Esophagus (tissue), 2 donors: ENCODE measurements at regions not wholly inside any gene's neighbourhood (a gene's known extent, or its start where the extent isn't known, plus 50 kb on each side); places are given as distances from the start of the nearest gene placed in this dataset.

Experiments
- H3K27ac ChIP-seq, 2 donors: one replicate each; pipeline ENCODE4 v1.5.1; 2013; ENCODE audit warnings: low read depth in 2 of 2, mild to moderate bottlenecking in 2 of 2, inconsistent platforms in 1 of 2, low read length in 1 of 2, moderate library complexity in 1 of 2
- H3K27me3 ChIP-seq, 2 donors: one replicate each; pipeline ENCODE4 v1.6.1; 2013; ENCODE audit warnings: low read length in 2 of 2, control low read depth in 1 of 2, mild to moderate bottlenecking in 1 of 2; ENCODE audit not compliant: insufficient read depth in 2 of 2, control insufficient read depth in 1 of 2
- H3K36me3 ChIP-seq, 2 donors: one replicate each; pipeline ENCODE4 v1.6.1; 2013; ENCODE audit warnings: low read length in 1 of 2; ENCODE audit not compliant: control insufficient read depth in 2 of 2, insufficient read depth in 2 of 2
- H3K4me1 ChIP-seq, 2 donors: one replicate each; pipeline ENCODE4 v1.6.1; 2013; ENCODE audit warnings: low read length in 1 of 2; ENCODE audit not compliant: control insufficient read depth in 2 of 2, insufficient read depth in 2 of 2
- H3K4me3 ChIP-seq, 2 donors: one replicate each; pipeline ENCODE4 v1.5.1; 2013; ENCODE audit warnings: low read length in 2 of 2, mild to moderate bottlenecking in 2 of 2, low read depth in 1 of 2, moderate library complexity in 1 of 2
- H3K9me3 ChIP-seq, 2 donors: one replicate each; pipeline ENCODE4 v1.6.1; 2013; ENCODE audit warnings: mild to moderate bottlenecking in 2 of 2, low read depth in 1 of 2, low read length in 1 of 2, moderate library complexity in 1 of 2; ENCODE audit not compliant: control insufficient read depth in 2 of 2, insufficient read depth in 1 of 2
- WGBS, 2 donors: extraction: QIAGEN DNeasy Blood & Tissue Kit; methylation state at CpG; one replicate each; pipeline ENCODE4 v1.1.7; 2013; 5-methylcytosine and 5-hydroxymethylcytosine counted together
- donor health status: healthy with polysubstance abuse.
- donor health status: Bipolar disorder and iron deficiency.

DNA sequence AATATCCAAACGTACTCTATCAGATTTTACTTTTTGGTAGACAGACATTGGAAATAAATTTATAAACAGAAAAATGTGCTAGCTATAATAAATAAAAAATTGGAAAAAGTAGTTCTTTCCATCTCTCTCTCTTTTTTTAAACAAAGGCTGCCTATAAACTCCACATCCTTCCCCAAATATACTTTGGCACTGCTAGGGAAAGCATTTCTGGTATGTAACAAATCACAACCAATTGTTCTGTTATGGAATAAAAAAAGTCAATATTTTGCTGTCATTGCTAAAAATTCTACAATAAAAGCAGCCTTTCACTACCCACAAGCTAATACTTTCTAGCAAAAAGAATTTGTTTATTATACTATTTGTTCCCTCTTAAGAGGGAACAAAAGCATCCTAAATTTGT lies 169.2 kb upstream of the TARS1 start:
- Histone ChIP-seq H3K4me1 (no peaks in the 10 kb centered on the region), H3K4me3 (no peak overlapping the region), H3K9me3 (no peaks in the 10 kb centered on the region), H3K27me3 (no peaks in the 10 kb centered on the region), H3K36me3 (no peaks in the 10 kb centered on the region), H3K27ac (no peak overlapping the region)
- WGBS, 2 donors = 59 to 68% methylated on average over 1 of the region's 1 CpG

DNA sequence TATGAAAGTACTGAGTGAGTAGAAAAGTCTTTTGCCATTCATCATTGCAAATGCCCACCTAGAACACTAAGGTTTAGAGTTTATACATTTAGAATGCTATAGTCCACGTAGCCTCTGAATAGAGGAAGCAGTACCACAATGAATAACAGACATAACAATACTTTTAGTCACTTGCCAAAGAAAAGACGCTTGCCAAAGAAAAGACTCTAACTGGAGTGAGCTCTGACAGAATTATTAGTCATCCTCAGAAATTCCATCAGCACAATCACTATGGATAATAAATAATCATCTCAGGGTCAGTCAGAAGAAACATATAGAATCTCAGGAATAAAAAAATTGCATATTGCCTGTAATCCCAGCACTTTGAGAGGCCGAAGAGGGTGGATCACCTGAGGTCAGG lies 168.5 kb upstream of the TARS1 start:
- Histone ChIP-seq H3K36me3 (no peaks in the 10 kb centered on the region), H3K4me3 (no peak overlapping the region), H3K4me1 (no peaks in the 10 kb centered on the region), H3K9me3 (no peaks in the 10 kb centered on the region), H3K27me3 (no peaks in the 10 kb centered on the region), H3K27ac (no peak overlapping the region)
- 37 to 55% methylated on average over 3 of the region's 3 CpGs for whole genome bisulfite sequencing, 2 donors

DNA sequence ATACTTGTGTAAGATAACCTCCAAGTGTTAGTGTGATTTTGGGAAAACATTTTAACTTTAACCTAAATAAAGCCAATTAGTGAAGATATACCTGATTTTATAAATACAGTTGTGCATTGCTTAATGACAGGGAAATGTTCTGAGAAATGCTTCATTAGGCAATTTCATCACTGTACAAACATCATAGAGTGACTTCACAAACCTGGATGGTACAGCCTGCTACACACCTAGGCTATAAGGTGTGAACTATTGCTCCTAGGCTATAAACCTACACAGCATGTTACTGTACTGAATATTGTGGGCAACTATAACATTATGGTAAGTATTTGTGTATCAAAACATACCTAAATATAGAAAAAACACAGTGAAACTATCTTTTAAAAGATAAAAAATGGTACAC lies 166.8 kb upstream of the TARS1 start:
- Histone ChIP-seq H3K4me3 (no peak overlapping the region), H3K27ac (no peak overlapping the region), H3K27me3 (no peaks in the 10 kb centered on the region), H3K4me1 (no peaks in the 10 kb centered on the region), H3K9me3 (no peaks in the 10 kb centered on the region), H3K36me3 (no peaks in the 10 kb centered on the region)

DNA sequence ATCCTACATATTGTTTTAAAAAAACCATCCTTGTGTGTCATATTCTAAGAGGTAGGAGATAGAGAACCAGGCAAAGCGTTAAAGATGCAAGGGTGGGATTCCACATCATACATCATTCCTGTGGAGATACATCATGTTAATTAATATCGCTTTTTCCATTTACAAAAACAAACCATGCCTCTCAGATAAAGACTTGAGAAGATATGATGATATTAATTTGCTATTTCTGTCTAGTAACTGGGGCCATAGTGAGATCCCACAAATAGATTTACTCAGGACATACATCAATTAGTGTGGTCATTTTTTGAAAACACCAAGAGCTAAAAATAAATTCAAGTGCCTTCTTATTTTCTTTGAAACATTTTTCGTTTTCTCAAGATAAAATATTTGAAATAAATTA lies 165.4 kb upstream of the TARS1 start:
- Histone ChIP-seq H3K27ac (no peak overlapping the region), H3K27me3 (no peaks in the 10 kb centered on the region), H3K36me3 (no peaks in the 10 kb centered on the region), H3K9me3 (no peaks in the 10 kb centered on the region), H3K4me1 (no peaks in the 10 kb centered on the region), H3K4me3 (no peak overlapping the region)
- WGBS, 2 donors = 63 to 83% methylated on average over 3 of the region's 3 CpGs

DNA sequence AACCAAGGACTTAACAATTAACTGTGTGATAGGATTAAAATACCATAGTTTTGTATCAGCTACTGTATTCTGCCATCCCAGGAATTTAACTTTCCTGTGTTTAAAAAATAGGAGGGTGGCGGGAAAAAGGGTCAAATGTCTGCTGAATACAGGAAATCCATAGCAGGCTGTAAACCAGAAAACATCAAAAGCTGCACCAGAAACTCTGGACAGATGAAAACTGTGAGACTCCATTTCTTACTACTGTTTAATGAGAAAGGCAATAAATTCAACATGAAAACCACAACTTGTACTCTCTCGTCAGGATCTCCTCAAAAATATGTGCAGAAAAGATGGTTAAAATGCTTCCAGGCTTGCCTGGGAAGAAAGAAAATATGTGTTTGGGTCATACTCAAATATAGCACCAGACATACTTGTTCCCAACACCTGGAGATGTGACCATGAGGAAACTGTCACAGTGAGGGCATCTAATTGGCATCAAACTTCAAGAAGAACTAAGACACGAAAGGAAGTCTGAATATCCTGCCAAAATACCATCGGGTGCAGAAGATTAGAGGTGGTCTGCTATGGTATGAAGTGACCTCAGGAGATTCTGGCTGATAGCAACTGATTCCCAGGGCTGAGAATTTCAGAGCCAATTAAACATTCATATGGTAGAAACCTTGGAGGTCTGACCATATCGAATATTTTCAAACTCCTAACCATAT lies 164.7 kb upstream of the TARS1 start:
- Histone ChIP-seq H3K4me3 (no peak overlapping the region), H3K9me3 (no peaks in the 10 kb centered on the region), H3K27me3 (no peaks in the 10 kb centered on the region), H3K4me1 (no peaks in the 10 kb centered on the region), H3K27ac (no peak overlapping the region), H3K36me3 (no peaks in the 10 kb centered on the region)
- WGBS, 2 donors = 60 to 68% methylated on average over 5 of the region's 5 CpGs

DNA sequence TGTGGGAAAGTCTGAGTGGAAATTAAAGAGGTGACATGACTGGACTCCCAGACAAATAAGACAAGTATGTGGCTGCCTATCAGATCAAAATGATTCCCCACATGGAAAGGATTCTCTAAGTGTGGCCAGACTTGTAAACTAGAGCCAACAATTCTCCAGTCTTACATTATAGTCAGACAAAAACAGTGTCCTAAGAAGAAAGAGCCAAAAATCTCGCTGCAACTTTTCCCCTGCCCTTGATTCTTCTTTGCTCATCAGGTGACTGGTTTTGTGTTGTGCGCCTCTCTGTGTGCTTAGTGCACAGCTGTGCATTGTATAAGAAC lies 164.2 kb upstream of the TARS1 start:
- 61 to 70% methylated on average over 2 of the region's 2 CpGs for WGBS, 2 donors
- no peak overlapping the region for H3K4me3 ChIP-seq
- H3K27ac ChIP-seq = no peak overlapping the region
- H3K4me1 ChIP-seq = no peaks in the 10 kb centered on the region
- no peaks in the 10 kb centered on the region for H3K27me3 ChIP-seq
- no peaks in the 10 kb centered on the region for H3K9me3 ChIP-seq
- H3K36me3 ChIP-seq = no peaks in the 10 kb centered on the region

DNA sequence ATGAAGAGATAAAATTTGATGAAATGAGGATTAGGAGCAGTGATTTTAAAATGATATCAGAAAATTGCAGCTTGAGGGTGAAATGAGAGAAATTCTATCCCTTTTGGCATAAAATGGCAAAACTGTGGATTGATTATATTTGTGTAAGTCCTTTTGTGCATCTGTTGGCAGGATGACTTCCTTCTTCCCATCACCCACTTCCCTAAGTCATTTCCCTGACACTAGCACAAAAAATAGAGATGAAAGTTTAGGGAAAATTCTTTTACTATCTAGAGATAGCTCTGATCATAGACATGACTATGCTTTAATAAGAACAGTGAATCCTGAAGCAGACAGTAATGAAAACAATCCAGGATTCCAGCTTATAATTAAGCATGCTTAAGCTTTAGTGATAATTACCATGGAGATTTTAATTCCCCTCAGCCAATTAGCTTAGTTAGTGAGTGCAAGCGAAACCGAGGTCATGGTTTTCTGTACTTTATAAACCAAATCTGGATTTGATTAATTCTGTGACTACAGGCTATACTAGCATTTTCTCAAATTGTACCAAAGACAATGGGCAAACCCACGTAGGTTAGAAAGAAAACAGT lies 163.6 kb upstream of the TARS1 start:
- no peaks in the 10 kb centered on the region for H3K27me3 ChIP-seq

DNA sequence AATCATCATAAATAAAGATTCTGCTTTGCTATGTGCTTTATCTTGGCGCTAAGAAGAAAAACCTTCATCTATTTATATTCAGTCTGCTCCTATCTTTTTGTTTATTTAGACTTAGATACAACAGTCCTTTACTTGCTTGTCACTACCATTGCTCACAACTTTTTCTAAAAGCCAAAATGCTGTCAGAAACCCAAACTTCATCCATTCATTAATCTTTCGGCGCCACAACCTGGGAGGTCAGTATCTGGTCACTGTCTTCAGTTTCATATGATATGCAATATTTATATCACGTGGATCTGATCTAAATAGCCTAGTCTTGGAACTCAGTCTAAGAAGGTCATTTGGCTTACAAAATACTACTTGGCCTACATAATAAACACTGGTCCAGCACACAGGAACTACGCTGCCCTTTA lies 159.3 kb upstream of the TARS1 start:
- H3K9me3 ChIP-seq = no peaks in the 10 kb centered on the region
- H3K27me3 ChIP-seq = no peaks in the 10 kb centered on the region
- WGBS, 2 donors = 73 to 77% methylated on average over 5 of the region's 5 CpGs
- no peak overlapping the region for H3K27ac ChIP-seq
- H3K36me3 ChIP-seq = no peaks in the 10 kb centered on the region
- no peak overlapping the region for H3K4me3 ChIP-seq
- no peaks in the 10 kb centered on the region for H3K4me1 ChIP-seq

More for the DNA sequence above, 163.6 kb upstream of the TARS1 start:
- H3K36me3 ChIP-seq = no peaks in the 10 kb centered on the region
- no peak overlapping the region for H3K27ac ChIP-seq
- WGBS, 2 donors = 74 to 76% methylated on average over 3 of the region's 3 CpGs
- no peaks in the 10 kb centered on the region for H3K9me3 ChIP-seq
- H3K4me1 ChIP-seq = no peaks in the 10 kb centered on the region
- no peak overlapping the region for H3K4me3 ChIP-seq

DNA sequence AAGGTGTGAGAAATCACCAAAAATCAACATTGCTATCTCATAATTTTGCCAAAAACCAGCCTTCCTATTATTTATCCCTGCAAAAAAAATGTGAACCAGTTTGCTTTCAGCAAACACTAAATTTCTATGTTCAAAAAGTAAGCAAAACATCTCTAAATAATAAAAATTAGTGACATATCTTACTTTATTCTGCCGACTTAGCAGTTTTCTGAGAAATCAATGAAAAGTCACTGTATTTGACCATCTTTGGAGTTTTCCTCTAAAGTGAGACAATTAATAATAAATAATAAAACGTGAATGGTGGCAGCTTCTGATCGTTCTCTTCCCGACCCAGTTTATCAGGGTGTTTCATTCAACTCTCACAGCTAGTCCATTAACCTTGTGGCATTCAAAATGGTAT lies 158.6 kb upstream of the TARS1 start:
- H3K36me3 ChIP-seq = no peaks in the 10 kb centered on the region
- H3K27ac ChIP-seq = no peak overlapping the region
- WGBS, 2 donors = 69 to 79% methylated on average over 4 of the region's 4 CpGs
- H3K9me3 ChIP-seq = no peaks in the 10 kb centered on the region
- H3K27me3 ChIP-seq = no peaks in the 10 kb centered on the region
- no peaks in the 10 kb centered on the region for H3K4me1 ChIP-seq
- H3K4me3 ChIP-seq = no peak overlapping the region

DNA sequence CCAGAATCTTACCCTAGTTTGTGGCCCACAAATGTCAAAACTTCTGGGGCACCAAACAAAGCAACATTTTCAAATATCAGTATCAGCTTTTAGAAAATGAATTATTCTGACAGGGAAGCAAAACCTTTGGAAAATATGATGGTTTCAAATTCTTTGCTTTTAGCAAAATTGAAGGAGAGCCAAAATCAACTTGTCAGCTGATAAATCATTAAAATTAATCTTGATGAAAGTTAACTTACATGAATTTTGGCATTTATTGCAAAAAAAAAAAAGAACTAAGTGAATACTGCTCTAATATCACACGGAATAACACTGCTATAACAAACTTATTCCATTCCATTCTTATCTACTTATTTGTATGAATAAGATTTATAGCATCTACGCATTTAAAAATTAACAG lies 158.1 kb upstream of the TARS1 start:
- Histone ChIP-seq H3K27ac (no peak overlapping the region), H3K4me1 (no peaks in the 10 kb centered on the region), H3K27me3 (no peaks in the 10 kb centered on the region), H3K4me3 (no peak overlapping the region), H3K9me3 (no peaks in the 10 kb centered on the region), H3K36me3 (no peaks in the 10 kb centered on the region)
- WGBS, 2 donors = 67 to 71% methylated on average over 2 of the region's 2 CpGs
